ENCODE measurements at regions not wholly inside any gene's neighbourhood (a gene's known extent, or its start where the extent isn't known, plus 50 kb on each side); places are given as distances from the start of the nearest gene placed in this dataset.

DNA sequence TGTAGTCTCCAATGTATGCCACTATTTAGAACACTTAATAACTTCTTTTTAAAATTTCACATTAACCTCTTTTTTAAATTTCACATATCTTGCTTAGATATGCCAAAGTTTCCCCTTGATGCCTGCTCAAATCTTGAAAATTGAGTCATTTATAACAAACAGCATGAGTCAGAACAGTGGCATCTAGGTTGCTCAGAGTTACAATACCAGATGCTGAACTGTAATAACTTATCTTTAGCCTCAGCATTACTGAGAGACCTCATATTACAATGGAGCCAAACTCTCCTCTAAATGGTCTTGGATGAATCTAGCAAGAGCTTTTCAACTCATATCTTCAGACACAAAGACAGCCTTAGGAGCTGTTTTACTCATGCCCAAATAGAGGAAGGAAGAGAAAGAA, 439.3 kb upstream of the ARPP21 start:
- no peak for TF ChIP-seq POLR2A (IDR thresholded peaks at IDR 0.05)
- no peak for TF ChIP-seq CTCF (IDR thresholded peaks at IDR 0.05)
